HEK293 (cell line): ENCODE measurements at regions not wholly inside any gene's neighbourhood (a gene's known extent, or its start where the extent isn't known, plus 50 kb on each side); places are given as distances from the start of the nearest gene placed in this dataset.
"Not testable (repeated sequence)": the region's sequence is repeated elsewhere in the genome, so short reads cannot be mapped to it uniquely, and the experiment has no call there.

Experiments
- CTCF ChIA-PET: fragments of 350-600 bp; formaldehyde crosslinking; extraction: SDS; loops from one replicate; lab custom pipeline; 2021; ENCODE audit warnings: antibody characterized with exemption; lab: Yijun Ruan, JAX
- POLR2A ChIA-PET: fragments of 300-600 bp; formaldehyde crosslinking; extraction: SDS; loops from one replicate; lab custom pipeline; 2020; ENCODE audit warnings: antibody characterized with exemption, inconsistent platforms; lab: Yijun Ruan, JAX
- H3K27ac ChIP-seq: fragments of 200-500 bp; sonication (Bioruptor generic); 2 replicates; pipeline ENCODE4 v1.5.1; 2014; ENCODE audit warnings: low read depth, low read length, control low read depth, inconsistent platforms; ENCODE audit errors: extremely low read depth
- H3K36me3 ChIP-seq, 2 experiments: fragments of 200-500 bp in 1 of 2; sonication (Bioruptor generic) in 1 of 2; 1 replicate in 1 of 2; 2 replicates in 1 of 2; pipeline ENCODE4 v1.5.1; 2014 to 2017; ENCODE audit warnings: inconsistent platforms in 2 of 2, low read length in 2 of 2; ENCODE audit not compliant: control insufficient read depth in 2 of 2, insufficient read depth in 1 of 2
- H3K4me1 ChIP-seq: fragments of 200-500 bp; sonication (Bioruptor generic); 2 replicates; pipeline ENCODE4 v1.5.1; 2014; ENCODE audit warnings: mild to moderate bottlenecking, low read length, inconsistent platforms; ENCODE audit not compliant: control insufficient read depth, insufficient read depth
- H3K4me3 ChIP-seq: 2 replicates; pipeline ENCODE4 v1.5.1; 2011; ENCODE audit warnings: low read depth, mild to moderate bottlenecking, control low read depth, low read length, moderate library complexity
- H3K9me3 ChIP-seq: fragments of 200-500 bp; sonication (Bioruptor generic); 2 replicates; pipeline ENCODE4 v1.5.1; 2014; ENCODE audit warnings: low read depth, low read length, inconsistent platforms; ENCODE audit not compliant: control insufficient read depth, insufficient read depth
- GLI4 ChIP-seq: fragments of 450-650 bp; formaldehyde crosslinking; IDR thresholded peaks from 2 replicates; pipeline ENCODE4 v1.5.1; 2016; ENCODE audit warnings: missing biosample characterization, missing genetic modification characterization
- INSM2 ChIP-seq: fragments of 450-650 bp; formaldehyde crosslinking; IDR thresholded peaks from 2 replicates; pipeline ENCODE4 v1.5.1; 2016; ENCODE audit warnings: missing biosample characterization, missing genetic modification characterization
- KLF10 ChIP-seq: fragments of 450-650 bp; IDR thresholded peaks from 2 replicates; pipeline ENCODE4 v1.5.1; 2018; ENCODE audit warnings: missing biosample characterization, mild to moderate bottlenecking, missing genetic modification characterization
- MYNN ChIP-seq: fragments of 450-650 bp; formaldehyde crosslinking; IDR thresholded peaks from 2 replicates; pipeline ENCODE4 v1.5.1; 2016; ENCODE audit warnings: missing biosample characterization, missing genetic modification characterization, borderline replicate concordance
- SCRT1 ChIP-seq: fragments of 450-650 bp; formaldehyde crosslinking; IDR thresholded peaks from 2 replicates; pipeline ENCODE4 v1.5.1; 2016; ENCODE audit warnings: missing biosample characterization, missing genetic modification characterization, borderline replicate concordance
- YY1 ChIP-seq: fragments of 450-650 bp; formaldehyde crosslinking; IDR thresholded peaks from 2 replicates; pipeline ENCODE4 v1.5.1; 2018; ENCODE audit warnings: missing biosample characterization, missing genetic modification characterization
- ZNF121 ChIP-seq: fragments of 450-650 bp; formaldehyde crosslinking; IDR thresholded peaks from 2 replicates; pipeline ENCODE4 v1.5.1; 2016; ENCODE audit warnings: missing biosample characterization, missing genetic modification characterization
- ZNF175 ChIP-seq: fragments of 450-650 bp; formaldehyde crosslinking; IDR thresholded peaks from 2 replicates; pipeline ENCODE4 v1.5.1; 2016; ENCODE audit warnings: missing biosample characterization, missing genetic modification characterization
- ZNF239 ChIP-seq: fragments of 450-650 bp; formaldehyde crosslinking; IDR thresholded peaks from 2 replicates; pipeline ENCODE4 v1.5.1; 2016; ENCODE audit warnings: missing biosample characterization, missing genetic modification characterization
- ZNF354C ChIP-seq: fragments of 450-650 bp; formaldehyde crosslinking; IDR thresholded peaks from 2 replicates; pipeline ENCODE4 v1.5.1; 2016; ENCODE audit warnings: missing biosample characterization, missing genetic modification characterization, low read depth, borderline replicate concordance
- ZNF366 ChIP-seq: fragments of 450-650 bp; formaldehyde crosslinking; conservative IDR thresholded peaks from 2 replicates; pipeline ENCODE4 v1.5.1; 2016; ENCODE audit warnings: missing biosample characterization, missing genetic modification characterization
- ZNF404 ChIP-seq: fragments of 450-650 bp; formaldehyde crosslinking; IDR thresholded peaks from 2 replicates; pipeline ENCODE4 v1.5.1; 2017; ENCODE audit warnings: missing biosample characterization, missing genetic modification characterization
- ZNF639 ChIP-seq: fragments of 450-650 bp; formaldehyde crosslinking; IDR thresholded peaks from 2 replicates; pipeline ENCODE4 v1.5.1; 2016; ENCODE audit warnings: missing biosample characterization, missing genetic modification characterization
- ZNF664 ChIP-seq: fragments of 450-650 bp; formaldehyde crosslinking; IDR thresholded peaks from 2 replicates; pipeline ENCODE4 v1.5.1; 2016; ENCODE audit warnings: missing biosample characterization, missing genetic modification characterization
- ZNF785 ChIP-seq: fragments of 450-650 bp; formaldehyde crosslinking; IDR thresholded peaks from 2 replicates; pipeline ENCODE4 v1.5.1; 2016; ENCODE audit warnings: missing biosample characterization, missing genetic modification characterization
- ZNF830 ChIP-seq: fragments of 450-650 bp; IDR thresholded peaks from 2 replicates; pipeline ENCODE4 v1.5.0; 2018; ENCODE audit warnings: missing biosample characterization, missing genetic modification characterization, low read depth, mild to moderate bottlenecking, moderate library complexity
- TF ChIP-seq, protein P1 (sequence below): fragments of 450-650 bp; formaldehyde crosslinking; IDR thresholded peaks from 2 replicates; pipeline ENCODE4 v1.5.0; 2017; ENCODE audit warnings: missing biosample characterization, missing genetic modification characterization, borderline replicate concordance
- TF ChIP-seq, protein P2 (sequence below): fragments of 450-650 bp; formaldehyde crosslinking; IDR thresholded peaks from 2 replicates; pipeline ENCODE4 v1.5.1; 2016; ENCODE audit warnings: missing biosample characterization, missing genetic modification characterization
- TF ChIP-seq, protein P3 (sequence below): fragments of 450-650 bp; IDR thresholded peaks from 2 replicates; pipeline ENCODE4 v1.5.1; 2018; ENCODE audit warnings: missing biosample characterization, missing genetic modification characterization
- TF ChIP-seq, protein P4 (sequence below): fragments of 450-650 bp; formaldehyde crosslinking; IDR thresholded peaks from 2 replicates; pipeline ENCODE4 v1.5.1; 2016; ENCODE audit warnings: missing biosample characterization, missing genetic modification characterization
- TF ChIP-seq, protein P5 (sequence below): fragments of 450-650 bp; formaldehyde crosslinking; IDR thresholded peaks from 2 replicates; pipeline ENCODE4 v1.5.1; 2017; ENCODE audit warnings: missing biosample characterization, missing genetic modification characterization

GRCh38 chr9:32884482-32884881 is 101.1 kb downstream of the TMEM215 start:
- no peaks in the 10 kb centered on the region for H3K4me1 ChIP-seq
- TF ChIP-seq ZNF366 = no peak
- H3K27ac ChIP-seq = no peak overlapping the region
- CTCF ChIA-PET = interaction anchor here (0.7 to 1.2 kb wide), 2 partner anchors 305 to 1078 kb away, joined by 3 to 6 read pairs; no protein-coding TSS in a partner anchor
- no peaks in the 10 kb centered on the region for H3K9me3 ChIP-seq
- no peaks in the 10 kb centered on the region for H3K36me3 ChIP-seq
- POLR2A ChIA-PET = no interaction called here
- H3K4me3 ChIP-seq = no peak overlapping the region

- Histone ChIP-seq H3K4me3 (no peak overlapping the region), H3K27ac (no peak overlapping the region), H3K36me3 (no peaks in the 10 kb centered on the region), H3K4me1 (no peaks in the 10 kb centered on the region), H3K9me3 (no peaks in the 10 kb centered on the region)
- POLR2A ChIA-PET = no interaction called here
- CTCF ChIA-PET = interaction anchor here (1.6 kb wide), 1 partner anchor 306 kb away, joined by 5 read pairs; no protein-coding TSS in a partner anchor
- TF ChIP-seq ZNF354C (tag by site-specific recombination) = no peak
- TF ChIP-seq YY1 (tag by site-specific recombination) = no peak
- TF ChIP-seq ZNF404 (tag by site-specific recombination) = no peak
- TF ChIP-seq, protein P1, sequence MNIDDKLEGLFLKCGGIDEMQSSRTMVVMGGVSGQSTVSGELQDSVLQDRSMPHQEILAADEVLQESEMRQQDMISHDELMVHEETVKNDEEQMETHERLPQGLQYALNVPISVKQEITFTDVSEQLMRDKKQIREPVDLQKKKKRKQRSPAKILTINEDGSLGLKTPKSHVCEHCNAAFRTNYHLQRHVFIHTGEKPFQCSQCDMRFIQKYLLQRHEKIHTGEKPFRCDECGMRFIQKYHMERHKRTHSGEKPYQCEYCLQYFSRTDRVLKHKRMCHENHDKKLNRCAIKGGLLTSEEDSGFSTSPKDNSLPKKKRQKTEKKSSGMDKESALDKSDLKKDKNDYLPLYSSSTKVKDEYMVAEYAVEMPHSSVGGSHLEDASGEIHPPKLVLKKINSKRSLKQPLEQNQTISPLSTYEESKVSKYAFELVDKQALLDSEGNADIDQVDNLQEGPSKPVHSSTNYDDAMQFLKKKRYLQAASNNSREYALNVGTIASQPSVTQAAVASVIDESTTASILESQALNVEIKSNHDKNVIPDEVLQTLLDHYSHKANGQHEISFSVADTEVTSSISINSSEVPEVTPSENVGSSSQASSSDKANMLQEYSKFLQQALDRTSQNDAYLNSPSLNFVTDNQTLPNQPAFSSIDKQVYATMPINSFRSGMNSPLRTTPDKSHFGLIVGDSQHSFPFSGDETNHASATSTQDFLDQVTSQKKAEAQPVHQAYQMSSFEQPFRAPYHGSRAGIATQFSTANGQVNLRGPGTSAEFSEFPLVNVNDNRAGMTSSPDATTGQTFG = no peak
- TF ChIP-seq ZNF664 (tag by site-specific recombination) = no peak
- TF ChIP-seq ZNF785 = no peak
- TF ChIP-seq, protein P2, sequence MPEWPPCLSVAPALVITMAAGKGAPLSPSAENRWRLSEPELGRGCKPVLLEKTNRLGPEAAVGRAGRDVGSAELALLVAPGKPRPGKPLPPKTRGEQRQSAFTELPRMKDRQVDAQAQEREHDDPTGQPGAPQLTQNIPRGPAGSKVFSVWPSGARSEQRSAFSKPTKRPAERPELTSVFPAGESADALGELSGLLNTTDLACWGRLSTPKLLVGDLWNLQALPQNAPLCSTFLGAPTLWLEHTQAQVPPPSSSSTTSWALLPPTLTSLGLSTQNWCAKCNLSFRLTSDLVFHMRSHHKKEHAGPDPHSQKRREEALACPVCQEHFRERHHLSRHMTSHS (tag by site-specific recombination) = no peak
- TF ChIP-seq, protein P3, sequence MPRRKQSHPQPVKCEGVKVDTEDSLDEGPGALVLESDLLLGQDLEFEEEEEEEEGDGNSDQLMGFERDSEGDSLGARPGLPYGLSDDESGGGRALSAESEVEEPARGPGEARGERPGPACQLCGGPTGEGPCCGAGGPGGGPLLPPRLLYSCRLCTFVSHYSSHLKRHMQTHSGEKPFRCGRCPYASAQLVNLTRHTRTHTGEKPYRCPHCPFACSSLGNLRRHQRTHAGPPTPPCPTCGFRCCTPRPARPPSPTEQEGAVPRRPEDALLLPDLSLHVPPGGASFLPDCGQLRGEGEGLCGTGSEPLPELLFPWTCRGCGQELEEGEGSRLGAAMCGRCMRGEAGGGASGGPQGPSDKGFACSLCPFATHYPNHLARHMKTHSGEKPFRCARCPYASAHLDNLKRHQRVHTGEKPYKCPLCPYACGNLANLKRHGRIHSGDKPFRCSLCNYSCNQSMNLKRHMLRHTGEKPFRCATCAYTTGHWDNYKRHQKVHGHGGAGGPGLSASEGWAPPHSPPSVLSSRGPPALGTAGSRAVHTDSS (tag by site-specific recombination) = no peak
- TF ChIP-seq SCRT1 (tag by site-specific recombination) = no peak
- TF ChIP-seq ZNF175 = no peak
- TF ChIP-seq KLF10 = no peak
- TF ChIP-seq MYNN = no peak
- TF ChIP-seq ZNF830 (tag by site-specific recombination) = no peak
- TF ChIP-seq ZNF639 (tag by site-specific recombination) = no peak
- no peak for TF ChIP-seq ZNF239
- TF ChIP-seq GLI4 (tag by site-specific recombination) = no peak
- TF ChIP-seq, protein P4, sequence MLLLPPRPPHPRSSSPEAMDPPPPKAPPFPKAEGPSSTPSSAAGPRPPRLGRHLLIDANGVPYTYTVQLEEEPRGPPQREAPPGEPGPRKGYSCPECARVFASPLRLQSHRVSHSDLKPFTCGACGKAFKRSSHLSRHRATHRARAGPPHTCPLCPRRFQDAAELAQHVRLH (tag by site-specific recombination) = no peak
- TF ChIP-seq ZNF121 = no peak
- TF ChIP-seq, protein P5, sequence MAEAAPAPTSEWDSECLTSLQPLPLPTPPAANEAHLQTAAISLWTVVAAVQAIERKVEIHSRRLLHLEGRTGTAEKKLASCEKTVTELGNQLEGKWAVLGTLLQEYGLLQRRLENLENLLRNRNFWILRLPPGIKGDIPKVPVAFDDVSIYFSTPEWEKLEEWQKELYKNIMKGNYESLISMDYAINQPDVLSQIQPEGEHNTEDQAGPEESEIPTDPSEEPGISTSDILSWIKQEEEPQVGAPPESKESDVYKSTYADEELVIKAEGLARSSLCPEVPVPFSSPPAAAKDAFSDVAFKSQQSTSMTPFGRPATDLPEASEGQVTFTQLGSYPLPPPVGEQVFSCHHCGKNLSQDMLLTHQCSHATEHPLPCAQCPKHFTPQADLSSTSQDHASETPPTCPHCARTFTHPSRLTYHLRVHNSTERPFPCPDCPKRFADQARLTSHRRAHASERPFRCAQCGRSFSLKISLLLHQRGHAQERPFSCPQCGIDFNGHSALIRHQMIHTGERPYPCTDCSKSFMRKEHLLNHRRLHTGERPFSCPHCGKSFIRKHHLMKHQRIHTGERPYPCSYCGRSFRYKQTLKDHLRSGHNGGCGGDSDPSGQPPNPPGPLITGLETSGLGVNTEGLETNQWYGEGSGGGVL (tag by site-specific recombination) = no peak
- TF ChIP-seq INSM2 (tag by site-specific recombination) = no peak
These were observed 102.7 kb downstream of the TMEM215 start for GRCh38 chr9:32886021-32886420.

DNA sequence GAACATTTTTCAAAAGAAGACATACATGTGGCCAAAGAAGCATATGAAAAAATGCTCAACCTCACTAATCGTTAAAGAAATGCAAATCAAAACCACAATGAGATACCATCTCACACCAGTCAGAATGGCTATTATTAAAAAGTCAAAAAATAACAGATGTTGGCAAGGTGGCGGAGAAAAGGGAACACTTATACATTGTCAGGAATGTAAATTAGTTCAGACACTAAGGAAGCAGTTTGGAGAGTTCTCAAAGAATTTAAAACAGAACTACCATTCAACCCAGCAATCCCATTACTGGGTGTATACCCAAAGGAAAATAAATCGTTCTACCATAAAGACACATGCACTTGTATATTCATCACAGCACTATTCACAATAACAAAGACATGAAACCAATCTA is 106.9 kb downstream of the APTX start:
- H3K36me3 ChIP-seq, CTCF ChIA-PET, H3K4me3 ChIP-seq, POLR2A ChIA-PET, H3K4me1 ChIP-seq, H3K9me3 ChIP-seq, H3K27ac ChIP-seq: not testable (repeated sequence)
